Astrocyte (in vitro differentiated cells and primary cell): ENCODE measurements at regions not wholly inside any gene's neighbourhood (a gene's known extent, or its start where the extent isn't known, plus 50 kb on each side); places are given as distances from the start of the nearest gene placed in this dataset.

Source experiments
- DNase-seq: peaks from one replicate; pipeline ENCODE4 v3.0.0-alpha.2; 2010; ENCODE audit warnings: low read depth
- FAIRE-seq: peaks from 2 replicates; lab custom pipeline; 2011; peaks lifted over from hg19 to GRCh38; lab: Jason Lieb, UNC
- H2AFZ ChIP-seq: 2 replicates; pipeline ENCODE4 v1.6.0; 2012; ENCODE audit warnings: low read depth, low read length, inconsistent platforms
- H3K27ac ChIP-seq: 2 replicates; pipeline ENCODE4 v1.5.1; 2011; ENCODE audit warnings: low read depth, low read length, inconsistent platforms
- H3K27me3 ChIP-seq: 2 replicates; pipeline ENCODE4 v1.6.0; 2011; ENCODE audit warnings: low read length, inconsistent platforms; ENCODE audit not compliant: insufficient read depth
- H3K36me3 ChIP-seq: 2 replicates; pipeline ENCODE4 v1.5.1; 2011; ENCODE audit warnings: low read length, inconsistent platforms; ENCODE audit not compliant: insufficient read depth
- H3K4me1 ChIP-seq: 2 replicates; pipeline ENCODE4 v1.5.1; 2011; ENCODE audit warnings: low read length, inconsistent platforms; ENCODE audit not compliant: insufficient read depth
- H3K4me2 ChIP-seq: 2 replicates; pipeline ENCODE4 v1.6.0; 2012; ENCODE audit warnings: low read length, inconsistent platforms
- H3K4me3 ChIP-seq: 2 replicates; pipeline ENCODE4 v1.5.1; 2011; ENCODE audit warnings: low read depth, mild to moderate bottlenecking, low read length, inconsistent platforms; ENCODE audit not compliant: insufficient read depth
- H3K79me2 ChIP-seq: 2 replicates; pipeline ENCODE4 v1.6.0; 2012; ENCODE audit warnings: mild to moderate bottlenecking, low read length, inconsistent platforms; ENCODE audit not compliant: insufficient read depth
- H3K9ac ChIP-seq: 2 replicates; pipeline ENCODE4 v1.6.0; 2012; ENCODE audit warnings: mild to moderate bottlenecking, low read length, inconsistent platforms
- H3K9me3 ChIP-seq: 2 replicates; pipeline ENCODE4 v1.5.1; 2012; ENCODE audit warnings: low read depth, mild to moderate bottlenecking, low read length, inconsistent platforms; ENCODE audit not compliant: insufficient read depth
- H4K20me1 ChIP-seq: 2 replicates; pipeline ENCODE4 v1.6.0; 2012; ENCODE audit warnings: low read length, inconsistent platforms; ENCODE audit not compliant: insufficient read depth
- H3K27ac Mint-ChIP-seq: one replicate; pipeline ENCODE4 v1.8.0; 2021; ENCODE audit warnings: mild to moderate bottlenecking, mixed read lengths; ENCODE audit not compliant: unreplicated experiment
- H3K27me3 Mint-ChIP-seq: one replicate; pipeline ENCODE4 v1.8.0; 2021; ENCODE audit warnings: low read depth, mixed read lengths; ENCODE audit not compliant: unreplicated experiment
- H3K36me3 Mint-ChIP-seq: one replicate; pipeline ENCODE4 v1.8.0; 2021; ENCODE audit warnings: low read depth, mixed read lengths; ENCODE audit not compliant: unreplicated experiment
- H3K4me1 Mint-ChIP-seq: one replicate; pipeline ENCODE4 v1.8.0; 2021; ENCODE audit warnings: low read depth, mixed read lengths; ENCODE audit not compliant: unreplicated experiment
- H3K4me3 Mint-ChIP-seq: one replicate; pipeline ENCODE4 v1.8.0; 2021; ENCODE audit warnings: mild to moderate bottlenecking, moderate library complexity, mixed read lengths; ENCODE audit not compliant: unreplicated experiment
- H3K9me3 Mint-ChIP-seq: one replicate; pipeline ENCODE4 v1.8.0; 2021; ENCODE audit warnings: mild to moderate bottlenecking, mixed read lengths; ENCODE audit not compliant: unreplicated experiment
- CTCF ChIP-seq: IDR thresholded peaks from 2 replicates; pipeline ENCODE4 v1.5.1; 2011; ENCODE audit warnings: low read depth, mild to moderate bottlenecking, inconsistent platforms, low read length, moderate library complexity; ENCODE audit not compliant: insufficient read depth
- EZH2 ChIP-seq: IDR thresholded peaks from 2 replicates; pipeline ENCODE4 v1.6.1; 2012; ENCODE audit warnings: mild to moderate bottlenecking, low read length, inconsistent platforms; ENCODE audit not compliant: insufficient read depth

- Histone ChIP-seq H4K20me1 (no peaks in the 10 kb centered on the region), H2AFZ (no peak overlapping the region), H3K4me3 (no peak overlapping the region), H3K27me3 (no peaks in the 10 kb centered on the region), H3K36me3 (no peaks in the 10 kb centered on the region), H3K27ac (no peak overlapping the region), H3K4me1 (no peaks in the 10 kb centered on the region), H3K4me2 (no peak overlapping the region), H3K9ac (no peak overlapping the region), H3K9me3 (no peaks in the 10 kb centered on the region), H3K79me2 (no peaks in the 10 kb centered on the region)
- FAIRE-seq, result no peak
- Mint-ChIP-seq H3K4me3 (no peak overlapping the region), H3K4me1 (peaks cover 1% of the 10 kb centered on the region), H3K27me3 (no peaks in the 10 kb centered on the region), H3K27ac (no peak overlapping the region), H3K36me3 (peaks cover 2% of the 10 kb centered on the region), H3K9me3 (no peaks in the 10 kb centered on the region)
- DNase-seq, result no peak
- TF ChIP-seq EZH2 (no peak), CTCF (no peak)
Observed at GRCh38 chr5:12757035-12757434, 852.8 kb upstream of the CTNND2 start.

- Histone ChIP-seq H3K27ac (no peak overlapping the region), H3K4me1 (no peaks in the 10 kb centered on the region), H2AFZ (no peak overlapping the region), H3K4me2 (no peak overlapping the region), H3K27me3 (no peaks in the 10 kb centered on the region), H3K9me3 (no peaks in the 10 kb centered on the region), H4K20me1 (no peaks in the 10 kb centered on the region), H3K9ac (no peak overlapping the region), H3K36me3 (no peaks in the 10 kb centered on the region), H3K79me2 (no peaks in the 10 kb centered on the region), H3K4me3 (no peak overlapping the region)
- Mint-ChIP-seq H3K27ac (no peak overlapping the region), H3K4me3 (no peak overlapping the region), H3K9me3 (no peaks in the 10 kb centered on the region), H3K27me3 (no peaks in the 10 kb centered on the region), H3K4me1 (no peaks in the 10 kb centered on the region), H3K36me3 (no peaks in the 10 kb centered on the region)
- DNase-seq, result no peak
- FAIRE-seq, result no peak
- TF ChIP-seq CTCF, result no peak
- no peak for TF ChIP-seq EZH2
Observed at GRCh38 chr5:12745537-12745936, 841.3 kb upstream of the CTNND2 start.

GRCh38 chr5:12743582-12743981, 839.3 kb upstream of the CTNND2 start:
- H3K27ac ChIP-seq, result no peak overlapping the region
- H3K4me2 ChIP-seq, result no peak overlapping the region
- H3K4me3 Mint-ChIP-seq, result no peak overlapping the region
- H3K27me3 Mint-ChIP-seq, result no peaks in the 10 kb centered on the region
- H3K4me1 Mint-ChIP-seq, result no peaks in the 10 kb centered on the region
- TF ChIP-seq EZH2 (no peak), CTCF (no peak)
- no peak overlapping the region for H3K27ac Mint-ChIP-seq
- H3K9ac ChIP-seq, result no peak overlapping the region
- DNase-seq (no peak), FAIRE-seq (no peak)
- H3K9me3 Mint-ChIP-seq, result no peaks in the 10 kb centered on the region
- H3K36me3 Mint-ChIP-seq, result no peaks in the 10 kb centered on the region
- H2AFZ ChIP-seq, result no peak overlapping the region
- H3K4me1 ChIP-seq, result no peaks in the 10 kb centered on the region
- H3K4me3 ChIP-seq, result no peak overlapping the region
- no peaks in the 10 kb centered on the region for H3K27me3 ChIP-seq
- H3K9me3 ChIP-seq, result no peaks in the 10 kb centered on the region
- no peaks in the 10 kb centered on the region for H3K79me2 ChIP-seq
- no peaks in the 10 kb centered on the region for H3K36me3 ChIP-seq
- H4K20me1 ChIP-seq, result no peaks in the 10 kb centered on the region
